SIG-M5 treated with dmso at 0.1 percent for 504 hours (cell line): ENCODE measurements at regions not wholly inside any gene's neighbourhood (a gene's known extent, or its start where the extent isn't known, plus 50 kb on each side); places are given as distances from the start of the nearest gene placed in this dataset.
"Not testable (repeated sequence)": the region's sequence is repeated elsewhere in the genome, so short reads cannot be mapped to it uniquely, and the experiment has no call there.

ENCODE experiments used
- DNase-seq: peaks from one replicate; lab custom pipeline; 2025; ENCODE audit not compliant: unreplicated experiment; lab: John Stamatoyannopoulos, UW

DNA sequence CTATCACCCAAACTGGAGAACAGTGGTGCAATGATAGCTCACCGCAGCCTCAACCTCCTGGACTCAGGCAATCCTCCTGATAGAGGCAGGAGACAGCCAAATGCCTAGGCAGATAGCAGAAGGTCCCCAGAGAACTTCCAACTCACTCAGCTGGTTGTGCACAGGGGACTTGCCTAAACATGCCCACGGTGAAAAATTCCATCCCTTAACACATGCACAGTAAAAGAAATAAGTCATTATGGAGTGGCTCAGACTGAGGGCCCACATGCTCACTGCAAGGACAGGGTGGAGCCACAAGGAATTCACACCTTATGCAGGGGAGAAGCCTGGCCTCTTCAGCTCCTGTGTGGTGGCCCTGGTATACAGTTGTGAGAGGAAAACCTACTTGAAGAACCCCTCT is 525.8 kb upstream of the ATP2B1 start:
- no peak for DNase-seq

- no peak for DNase-seq
Observed at GRCh38 chr12:90233168-90234100, 524.8 kb upstream of the ATP2B1 start.

DNA sequence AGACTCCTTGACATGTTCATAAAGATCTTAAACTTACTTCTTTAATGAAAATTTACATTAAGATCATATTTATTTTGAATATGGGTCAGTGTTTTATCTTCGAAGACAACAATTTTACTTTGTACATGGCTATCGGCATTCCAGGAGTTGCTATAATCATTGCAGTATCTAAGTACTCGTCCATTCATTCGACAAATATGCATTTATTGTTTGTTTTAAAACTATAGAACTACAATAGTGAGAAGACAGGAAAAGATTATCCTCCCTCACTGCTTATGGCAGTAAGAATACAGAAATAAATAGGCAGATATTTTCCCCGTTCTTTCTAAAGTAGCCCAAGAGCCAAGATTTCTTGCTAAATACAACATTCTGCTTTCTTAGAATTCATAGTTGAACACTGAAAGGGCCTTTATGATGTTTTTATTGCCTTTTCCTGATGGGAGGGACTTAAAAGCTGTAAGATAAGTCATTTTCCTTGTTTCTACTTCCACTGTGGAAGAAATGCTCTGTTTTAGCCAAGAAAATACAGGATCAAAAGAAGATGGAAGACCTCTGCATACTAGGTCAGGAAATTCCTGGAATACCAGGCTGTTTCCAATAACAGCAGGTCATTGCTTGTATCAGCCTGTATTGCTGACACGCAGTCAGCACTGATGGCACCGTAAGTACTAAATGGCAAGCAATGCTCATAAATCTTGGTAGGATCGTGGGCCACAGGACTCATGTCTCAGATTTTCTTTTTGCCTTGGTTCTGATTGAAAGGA is 521.0 kb upstream of the ATP2B1 start:
- DNase-seq: no peak

DNA sequence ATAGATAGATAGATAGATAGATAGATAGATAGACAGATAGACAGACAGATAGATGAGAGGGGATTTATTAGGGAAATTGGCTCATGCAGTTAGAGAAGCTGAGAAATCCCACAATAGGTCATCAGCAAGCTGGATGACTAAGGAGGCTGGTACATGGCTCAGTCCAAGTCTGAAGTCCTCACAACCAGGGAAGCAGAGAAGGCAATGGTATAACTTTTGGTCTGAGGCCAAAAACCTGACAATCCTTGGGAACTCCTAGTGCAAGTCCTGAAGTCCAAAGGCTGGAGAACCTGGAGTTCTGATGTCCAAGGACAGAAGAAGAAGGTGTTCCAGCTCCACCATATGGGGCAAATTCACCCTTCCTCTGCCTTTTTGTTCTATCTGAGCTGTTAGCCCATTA is 517.6 kb upstream of the ATP2B1 start:
- no peak for DNase-seq

GRCh38 chr12:90216815-90217214 is 508.2 kb upstream of the ATP2B1 start:
- DNase-seq: no peak

DNA sequence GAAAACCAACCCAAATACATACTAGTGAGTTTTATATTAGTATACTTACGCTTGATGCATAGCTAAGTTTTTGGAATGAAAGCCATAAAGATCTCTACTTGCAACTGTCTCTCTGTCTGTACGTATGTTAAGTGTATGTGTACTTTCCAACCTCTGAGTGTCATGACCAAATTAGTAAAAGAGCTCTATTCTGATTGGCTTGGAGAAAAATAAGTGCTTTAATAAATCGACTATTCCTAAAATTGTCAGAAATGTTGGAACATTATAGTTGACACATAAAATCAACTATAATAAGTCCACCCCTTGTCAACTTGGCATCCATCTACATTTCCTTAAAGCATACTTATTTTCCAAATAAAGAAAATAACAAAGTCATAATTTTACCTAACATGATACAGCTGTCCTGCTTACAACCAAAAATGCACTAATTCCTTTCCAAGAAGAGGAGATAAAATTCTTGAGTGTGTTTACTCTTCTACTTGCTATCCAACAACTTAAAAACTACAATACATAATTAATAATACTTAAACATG is 507.4 kb upstream of the ATP2B1 start:
- no peak for DNase-seq

GRCh38 chr12:90211017-90211416 is 502.4 kb upstream of the ATP2B1 start:
- DNase-seq: no peak

DNA sequence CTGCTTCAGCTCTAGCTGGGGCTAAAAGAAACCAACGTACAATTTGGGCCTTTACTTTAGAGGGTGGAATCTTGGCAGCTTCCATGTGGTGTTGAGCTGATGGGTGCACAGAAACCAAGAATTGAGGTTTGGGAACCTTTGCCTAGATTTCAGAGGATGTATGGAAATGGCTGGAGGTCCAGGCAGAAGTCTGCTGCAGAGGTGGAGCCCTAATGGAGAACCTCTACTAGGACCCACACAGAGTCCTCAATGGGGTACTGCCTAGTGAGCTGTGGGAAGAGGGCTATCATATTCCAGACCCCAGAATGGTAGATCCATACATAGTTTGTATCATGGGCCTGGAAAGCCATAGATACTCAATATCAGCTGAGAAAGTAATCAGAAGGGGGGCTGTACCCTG is 500.4 kb upstream of the ATP2B1 start:
- no peak for DNase-seq

- not testable (repeated sequence) for DNase-seq
Observed at GRCh38 chr12:90208379-90208778, 499.7 kb upstream of the ATP2B1 start.

DNA sequence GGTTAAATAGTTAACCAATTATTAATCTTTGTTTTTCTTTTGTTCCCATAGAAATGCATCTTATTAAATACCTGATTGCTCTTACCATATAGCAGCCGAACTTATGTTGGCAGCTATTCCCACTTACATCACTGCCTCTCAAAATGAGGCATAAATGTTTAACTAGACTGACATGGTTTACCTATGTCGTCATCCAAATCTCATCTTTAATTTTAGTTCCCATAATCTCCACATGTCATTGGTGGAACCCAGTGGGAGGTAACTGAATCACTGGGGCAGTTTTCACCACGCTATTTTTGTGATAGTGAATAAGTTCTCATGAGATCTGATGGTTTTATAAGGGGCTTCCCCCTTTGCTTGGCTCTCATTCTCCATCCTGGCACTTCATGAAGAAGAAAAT is 499.2 kb upstream of the ATP2B1 start:
- DNase-seq: no peak

- no peak for DNase-seq
Observed at GRCh38 chr12:90205165-90205564, 496.5 kb upstream of the ATP2B1 start.

DNA sequence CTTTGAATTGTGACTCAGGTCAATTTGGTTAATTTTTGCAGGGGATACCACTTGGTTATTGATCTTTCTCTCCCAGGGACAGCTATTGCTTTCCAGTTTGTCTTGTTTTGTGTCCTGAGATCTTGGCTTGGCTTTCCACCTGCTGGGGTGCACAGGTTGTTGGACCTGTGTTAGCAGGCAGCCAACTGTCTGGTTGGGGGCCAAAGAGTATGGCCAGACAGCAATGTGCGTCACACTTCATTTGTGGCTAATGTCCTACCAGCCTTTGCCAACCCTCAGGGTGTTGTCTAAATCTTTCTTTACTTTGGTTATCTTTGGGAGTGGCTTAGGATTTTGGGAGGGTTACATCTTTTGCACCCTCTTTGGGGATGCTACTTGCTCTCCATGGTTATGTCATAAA is 494.9 kb upstream of the ATP2B1 start:
- DNase-seq: no peak

DNA sequence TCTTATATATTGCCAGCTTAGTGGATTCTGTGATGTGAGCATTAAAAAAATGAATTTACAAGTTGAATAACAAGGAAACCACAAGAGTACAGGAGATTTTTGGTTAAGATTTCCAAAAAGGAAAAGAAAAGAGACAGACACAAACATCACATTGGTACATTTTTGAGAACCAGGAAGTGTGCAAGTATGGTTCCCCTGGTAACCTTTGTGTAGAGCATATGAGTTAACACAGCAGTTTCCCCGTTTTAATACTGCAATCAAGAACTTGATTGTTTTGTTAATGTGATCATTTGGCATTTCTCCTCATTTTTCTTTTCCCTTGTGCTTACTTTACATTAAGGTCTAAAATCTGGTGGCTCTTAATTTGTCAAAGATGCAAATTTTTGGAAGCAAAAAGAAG is 490.4 kb upstream of the ATP2B1 start:
- DNase-seq: no peak

DNA sequence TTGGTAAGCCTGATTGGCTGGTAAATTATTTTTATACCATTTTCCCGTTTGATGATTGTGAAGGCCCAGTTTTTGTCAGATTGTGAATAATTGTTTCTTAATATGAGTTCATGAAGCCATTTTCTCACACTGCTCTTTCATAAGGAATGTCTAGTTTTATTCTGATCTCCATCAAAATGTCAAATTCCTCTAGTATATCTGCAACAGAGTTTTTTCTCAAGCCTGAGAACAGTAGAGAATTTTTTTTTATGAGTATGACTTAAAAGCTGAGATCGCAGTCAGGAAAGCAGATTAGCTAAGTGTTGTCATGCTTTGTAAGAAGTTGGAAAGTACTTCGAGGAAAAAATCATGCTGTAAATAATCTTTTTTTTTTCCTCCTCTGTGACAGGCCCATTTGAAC is 484.9 kb upstream of the ATP2B1 start:
- DNase-seq: no peak

GRCh38 chr12:90188857-90189256 is 480.2 kb upstream of the ATP2B1 start:
- no peak for DNase-seq

DNA sequence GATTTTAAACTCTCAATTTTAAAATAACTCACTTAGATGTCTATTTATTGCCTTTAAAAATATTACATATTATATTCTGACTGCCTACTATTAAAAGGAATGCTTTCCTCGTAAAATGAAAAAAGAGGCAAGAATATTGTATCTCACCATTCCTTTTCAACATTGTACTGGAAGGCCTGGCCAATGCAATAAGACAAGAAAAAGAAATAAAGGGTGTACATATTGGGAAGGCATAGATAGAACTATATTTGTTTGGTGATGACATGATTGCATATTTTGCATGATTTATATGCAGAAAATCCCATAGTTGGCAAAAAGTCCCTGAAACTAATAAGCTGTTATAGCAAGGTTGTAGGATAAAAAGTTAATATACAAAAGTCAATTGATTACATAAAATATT is 474.6 kb upstream of the ATP2B1 start:
- no peak for DNase-seq

DNA sequence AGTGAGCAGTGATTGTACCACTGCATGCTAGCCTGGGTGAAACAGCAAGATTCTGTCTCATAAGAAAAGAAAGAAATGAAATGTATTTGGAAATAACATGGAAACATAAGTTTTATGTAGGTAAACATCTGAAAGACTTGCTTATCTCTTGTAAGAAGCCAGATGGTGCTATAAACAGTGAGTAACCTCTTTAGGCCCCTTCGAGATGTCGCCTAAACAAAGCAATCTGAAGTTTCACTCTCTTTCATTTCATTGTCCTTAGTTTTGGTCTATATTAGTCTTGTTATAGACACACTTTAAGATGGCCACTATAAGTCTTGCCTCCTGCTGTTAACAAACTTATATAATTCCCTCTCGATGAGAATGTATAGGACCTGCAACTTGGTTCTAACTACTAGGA is 472.6 kb upstream of the ATP2B1 start:
- DNase-seq: no peak

- DNase-seq: no peak
Observed at GRCh38 chr12:90174956-90175355, 466.3 kb upstream of the ATP2B1 start.

DNA sequence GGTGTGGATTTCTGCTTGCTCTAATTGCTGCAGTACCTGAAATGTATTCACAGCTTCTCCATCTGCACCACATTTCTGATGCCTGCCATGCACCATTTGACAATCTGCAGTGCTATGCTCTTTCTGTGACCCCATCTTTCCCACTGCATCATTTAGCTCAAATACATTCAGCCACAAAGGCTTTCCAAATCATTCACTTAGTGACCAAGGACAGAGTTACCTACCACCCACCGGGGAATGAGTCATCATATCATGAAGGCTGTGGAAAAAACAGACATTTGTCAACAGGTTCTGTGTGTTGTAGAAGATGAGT is 465.5 kb upstream of the ATP2B1 start:
- no peak for DNase-seq

- no peak for DNase-seq
Observed at GRCh38 chr12:90173499-90174197, 465.0 kb upstream of the ATP2B1 start.

- DNase-seq: no peak
Observed at GRCh38 chr12:90172524-90172923, 463.9 kb upstream of the ATP2B1 start.

GRCh38 chr12:90170740-90171139 is 462.1 kb upstream of the ATP2B1 start:
- no peak for DNase-seq
